Right kidney (tissue), 1 donor: ENCODE measurements at regions not wholly inside any gene's neighbourhood (a gene's known extent, or its start where the extent isn't known, plus 50 kb on each side); places are given as distances from the start of the nearest gene placed in this dataset.
"Not testable (repeated sequence)": the region's sequence is repeated elsewhere in the genome, so short reads cannot be mapped to it uniquely, and the experiment has no call there.

Experiments
- DNase-seq: peaks from one replicate; pipeline ENCODE4 v3.0.0-alpha.2; 2016

GRCh38 chr15:62867844-62868243 lies 174.7 kb upstream of the TPM1 start:
- no peak for DNase-seq

- DNase-seq = no peak
Measured at GRCh38 chr15:62868507-62868906, 174.0 kb upstream of the TPM1 start.

- no peak for DNase-seq
Measured at GRCh38 chr15:62869116-62869515, 173.4 kb upstream of the TPM1 start.

- DNase-seq = no peak
Measured at GRCh38 chr15:62870216-62870615, 172.3 kb upstream of the TPM1 start.

GRCh38 chr15:62870701-62871100 lies 171.8 kb upstream of the TPM1 start:
- DNase-seq = not testable (repeated sequence)

GRCh38 chr15:62873203-62873602 lies 169.3 kb upstream of the TPM1 start:
- no peak for DNase-seq

- no peak for DNase-seq
Measured at GRCh38 chr15:62874064-62874463, 168.5 kb upstream of the TPM1 start.

- no peak for DNase-seq
Measured at GRCh38 chr15:62874959-62875625, 167.5 kb upstream of the TPM1 start.

- DNase-seq = no peak
Measured at GRCh38 chr15:62875626-62876021, 166.9 kb upstream of the TPM1 start.

- DNase-seq = no peak
Measured at GRCh38 chr15:62877276-62877857, 165.2 kb upstream of the TPM1 start.

GRCh38 chr15:62878070-62878469 lies 164.5 kb upstream of the TPM1 start:
- no peak for DNase-seq

GRCh38 chr15:62879770-62880169 lies 162.8 kb upstream of the TPM1 start:
- DNase-seq = no peak

- DNase-seq = no peak
Measured at GRCh38 chr15:62880278-62880677, 162.3 kb upstream of the TPM1 start.

- DNase-seq = no peak
Measured at GRCh38 chr15:62881056-62881455, 161.5 kb upstream of the TPM1 start.

- DNase-seq = peak; percentile 42
Measured at GRCh38 chr15:62883938-62884479, 158.5 kb upstream of the TPM1 start.

GRCh38 chr15:62886431-62887071 lies 156.0 kb upstream of the TPM1 start:
- DNase-seq = no peak

GRCh38 chr15:62887113-62887570 lies 155.4 kb upstream of the TPM1 start:
- DNase-seq = no peak

GRCh38 chr15:62888623-62889022 lies 153.9 kb upstream of the TPM1 start:
- no peak for DNase-seq

- DNase-seq = no peak
Measured at GRCh38 chr15:62889141-62889661, 153.3 kb upstream of the TPM1 start.

- DNase-seq = no peak
Measured at GRCh38 chr15:62889734-62890505, 152.6 kb upstream of the TPM1 start.

GRCh38 chr15:62894322-62895085 lies 148.0 kb upstream of the TPM1 start:
- DNase-seq = no peak
